Activated CD4-positive, alpha-beta T cell treated with anti-CD3 and anti-CD28 coated beads for 36 hours (primary cell): ENCODE measurements at regions not wholly inside any gene's neighbourhood (a gene's known extent, or its start where the extent isn't known, plus 50 kb on each side); places are given as distances from the start of the nearest gene placed in this dataset.

Source experiments
- ATAC-seq: fragments of 200-7000 bp; cut with Tn5 transposase; one replicate; pipeline ENCODE4 v1.10.0; 2021; ENCODE audit warnings: mild to moderate bottlenecking, moderate library complexity
- CTCF ChIA-PET: fragments of 350-600 bp; sonication (Branson Sonifier 250); formaldehyde crosslinking; loops from one replicate; lab custom pipeline; 2021; ENCODE audit warnings: antibody characterized with exemption; lab: Charles Lee
- POLR2A ChIA-PET: fragments of 350-600 bp; sonication (Branson Sonifier 250); formaldehyde crosslinking; loops from one replicate; lab custom pipeline; 2021; ENCODE audit warnings: antibody characterized with exemption, inconsistent platforms; lab: Charles Lee
- DNase-seq: peaks from one replicate; pipeline ENCODE4 v3.0.0-alpha.2; 2020
- H3K27ac Mint-ChIP-seq: one replicate; pipeline ENCODE4 v1.8.0; 2021; ENCODE audit warnings: mixed read lengths
- H3K27me3 Mint-ChIP-seq: one replicate; pipeline ENCODE4 v1.8.0; 2021; ENCODE audit warnings: mixed read lengths
- H3K36me3 Mint-ChIP-seq: one replicate; pipeline ENCODE4 v1.8.0; 2021; ENCODE audit warnings: low read depth, mixed read lengths
- H3K4me1 Mint-ChIP-seq: one replicate; pipeline ENCODE4 v1.8.0; 2021; ENCODE audit warnings: mixed read lengths
- H3K4me3 Mint-ChIP-seq: one replicate; pipeline ENCODE4 v1.8.0; 2021; ENCODE audit warnings: mild to moderate bottlenecking, moderate library complexity, mixed read lengths
- H3K9me3 Mint-ChIP-seq: one replicate; pipeline ENCODE4 v1.8.0; 2021; ENCODE audit warnings: low read depth, mixed read lengths
- intact Hi-C, 2 experiments: fragments of 100-400 bp; cut with DNase I in 1 of 2; cut with micrococcal nuclease in 1 of 2; formaldehyde crosslinking; loops; one replicate each; pipeline versions ENCODE4 v1.14.2 to v1.15.1; 2022 to 2024; cut with DNase I, micrococcal nuclease

DNA sequence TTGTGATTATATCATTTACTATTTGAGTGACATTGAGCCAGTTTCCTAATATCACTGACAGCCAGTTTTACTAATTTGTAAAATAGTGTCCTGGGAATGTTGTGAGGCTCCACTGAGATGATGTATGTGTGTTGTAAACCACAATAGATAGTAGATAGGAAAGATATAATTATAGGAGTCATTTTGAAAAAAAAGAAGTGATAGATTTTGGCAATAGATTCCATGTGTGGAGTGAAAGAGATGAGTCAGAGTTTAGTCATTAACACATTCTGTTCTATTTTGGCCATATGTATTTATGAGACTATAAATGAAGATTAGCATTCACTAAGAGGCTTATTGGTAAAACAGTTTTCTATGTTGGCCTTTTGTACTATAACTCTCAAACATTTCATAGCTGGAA is 388.2 kb downstream of the FAM170A start:
- DNase-seq (no peak), ATAC-seq (no peak)
- intact Hi-C loops: no loop called here
- no peaks in the 10 kb centered on the region for H3K36me3 Mint-ChIP-seq
- no peaks in the 10 kb centered on the region for H3K4me1 Mint-ChIP-seq
- POLR2A ChIA-PET: no interaction called here
- no peak overlapping the region for H3K4me3 Mint-ChIP-seq
- H3K27ac Mint-ChIP-seq: no peak overlapping the region
- no peaks in the 10 kb centered on the region for H3K27me3 Mint-ChIP-seq
- CTCF ChIA-PET: interaction anchor here (0.7 to 1.3 kb wide), 2 partner anchors 8 to 12 kb away, joined by 3 read pairs; no protein-coding TSS in a partner anchor
- no peaks in the 10 kb centered on the region for H3K9me3 Mint-ChIP-seq

DNA sequence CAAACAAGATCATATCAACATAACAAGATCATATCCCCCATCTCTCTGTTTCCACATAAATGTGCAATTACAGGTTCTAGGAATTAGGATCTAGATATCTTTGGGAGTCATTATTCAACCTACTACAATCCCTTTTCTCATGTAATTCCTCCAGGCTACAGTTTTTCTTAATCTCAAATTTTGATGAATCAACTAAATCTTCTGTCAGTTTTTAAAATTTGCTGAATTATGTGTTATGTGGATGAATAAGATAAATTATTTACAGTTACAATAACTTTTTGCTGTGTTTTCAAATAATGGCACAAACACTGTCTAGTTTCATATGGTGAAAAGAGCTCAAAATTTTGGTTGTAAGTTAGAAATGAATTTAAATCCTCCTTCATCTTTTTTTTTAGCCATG is 405.8 kb downstream of the FAM170A start:
- Mint-ChIP-seq H3K4me1 (no peaks in the 10 kb centered on the region), H3K9me3 (no peaks in the 10 kb centered on the region), H3K27ac (no peak overlapping the region), H3K36me3 (no peaks in the 10 kb centered on the region), H3K27me3 (peaks cover 2% of the 10 kb centered on the region), H3K4me3 (no peak overlapping the region)
- CTCF ChIA-PET: no interaction called here
- ATAC-seq (no peak), DNase-seq (no peak)
- intact Hi-C loops: no loop called here
- POLR2A ChIA-PET: no interaction called here

- POLR2A ChIA-PET: no interaction called here
- H3K36me3 Mint-ChIP-seq: no peaks in the 10 kb centered on the region
- no peaks in the 10 kb centered on the region for H3K9me3 Mint-ChIP-seq
- DNase-seq (no peak), ATAC-seq (no peak)
- H3K27ac Mint-ChIP-seq: no peak overlapping the region
- H3K27me3 Mint-ChIP-seq: peaks cover 2% of the 10 kb centered on the region
- H3K4me1 Mint-ChIP-seq: no peaks in the 10 kb centered on the region
- intact Hi-C loops: no loop called here
- H3K4me3 Mint-ChIP-seq: no peak overlapping the region
- CTCF ChIA-PET: no interaction called here
Observed at GRCh38 chr5:120035815-120036577, 406.6 kb downstream of the FAM170A start.

GRCh38 chr5:120037451-120037850 is 408.1 kb downstream of the FAM170A start:
- no peaks in the 10 kb centered on the region for H3K9me3 Mint-ChIP-seq
- DNase-seq (no peak), ATAC-seq (no peak)
- H3K36me3 Mint-ChIP-seq: no peaks in the 10 kb centered on the region
- no peaks in the 10 kb centered on the region for H3K4me1 Mint-ChIP-seq
- POLR2A ChIA-PET: no interaction called here
- CTCF ChIA-PET: no interaction called here
- H3K27me3 Mint-ChIP-seq: peaks cover 2% of the 10 kb centered on the region
- H3K27ac Mint-ChIP-seq: no peak overlapping the region
- no peak overlapping the region for H3K4me3 Mint-ChIP-seq
- intact Hi-C loops: no loop called here

DNA sequence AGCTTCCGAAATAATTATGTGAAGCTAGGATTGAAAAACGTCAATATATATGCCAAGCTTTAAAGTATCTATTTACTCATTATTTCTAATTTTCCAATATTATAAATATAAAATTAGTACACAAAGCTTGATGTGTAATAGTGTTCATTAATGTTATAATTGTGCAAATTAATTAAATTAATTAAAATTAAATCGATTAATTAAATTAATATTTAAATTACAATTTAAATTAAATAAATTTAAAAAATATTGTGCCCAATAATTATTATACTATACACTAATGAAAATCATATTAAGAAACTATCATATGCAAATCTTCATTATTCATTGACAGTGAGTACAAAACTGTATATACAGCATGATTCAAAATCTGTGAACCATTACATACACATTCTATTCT is 409.8 kb downstream of the FAM170A start:
- intact Hi-C loops: no loop called here
- H3K9me3 Mint-ChIP-seq: no peaks in the 10 kb centered on the region
- no peaks in the 10 kb centered on the region for H3K4me1 Mint-ChIP-seq
- H3K36me3 Mint-ChIP-seq: no peaks in the 10 kb centered on the region
- CTCF ChIA-PET: no interaction called here
- no peak overlapping the region for H3K4me3 Mint-ChIP-seq
- no peak for DNase-seq
- no peak for ATAC-seq
- H3K27ac Mint-ChIP-seq: no peak overlapping the region
- POLR2A ChIA-PET: no interaction called here
- H3K27me3 Mint-ChIP-seq: peaks cover 2% of the 10 kb centered on the region

GRCh38 chr5:120043431-120043830 is 414.1 kb downstream of the FAM170A start:
- CTCF ChIA-PET: no interaction called here
- no peak for DNase-seq
- POLR2A ChIA-PET: no interaction called here

DNA sequence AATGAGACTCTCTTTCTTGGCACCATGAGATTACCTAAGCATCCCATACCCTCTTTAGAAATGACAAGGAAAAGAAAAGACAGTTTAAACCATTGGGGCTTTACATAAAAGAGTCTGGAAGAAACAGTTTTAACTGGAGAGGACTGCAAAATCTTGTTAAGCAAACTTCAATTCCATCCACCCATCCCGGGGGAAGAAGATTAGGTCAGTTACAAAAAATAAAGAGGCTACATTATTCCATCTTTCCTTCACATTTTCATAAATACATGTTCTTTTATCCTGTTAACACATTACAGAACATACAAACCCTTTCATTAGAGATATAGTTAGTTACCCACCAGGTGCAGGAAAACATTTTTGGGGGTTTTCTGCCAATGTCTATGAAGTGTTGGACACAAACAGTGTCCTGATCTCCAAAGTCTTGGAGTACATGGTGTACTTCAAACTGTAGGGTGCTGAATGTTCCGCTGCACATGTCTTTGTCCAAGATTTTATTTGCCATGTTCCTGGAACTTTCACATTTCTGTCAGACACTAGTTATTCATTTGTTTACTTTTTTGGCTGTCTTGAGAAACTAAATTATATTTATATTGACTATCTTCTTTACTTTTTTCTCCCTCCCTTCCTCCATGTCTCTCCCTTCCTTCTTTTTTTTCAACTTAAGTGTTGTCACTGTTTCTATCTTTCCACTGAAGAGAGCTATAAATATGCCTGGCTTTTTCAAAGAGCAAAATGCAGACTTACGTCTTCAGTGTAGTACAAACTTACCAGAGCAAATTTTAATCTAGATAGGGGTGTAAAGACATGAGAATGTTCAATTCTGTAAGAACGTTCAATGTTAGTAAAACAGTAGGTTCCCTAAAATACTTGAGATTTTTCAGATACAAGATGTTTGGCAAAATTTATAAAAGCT is 410.9 kb upstream of the PRR16 start:
- ChIA-PET CTCF (no interaction called here), POLR2A (no interaction called here)
- no peak for ATAC-seq
- DNase-seq: no peak
- Mint-ChIP-seq H3K9me3 (no peaks in the 10 kb centered on the region), H3K27ac (no peak overlapping the region), H3K27me3 (no peaks in the 10 kb centered on the region), H3K36me3 (no peaks in the 10 kb centered on the region), H3K4me3 (no peak overlapping the region), H3K4me1 (no peaks in the 10 kb centered on the region)
- intact Hi-C loops: no loop called here

More at GRCh38 chr5:120043431-120043830, 414.1 kb downstream of the FAM170A start:
- Mint-ChIP-seq H3K4me1 (no peaks in the 10 kb centered on the region), H3K27ac (no peak overlapping the region), H3K4me3 (no peak overlapping the region), H3K9me3 (no peaks in the 10 kb centered on the region), H3K36me3 (no peaks in the 10 kb centered on the region), H3K27me3 (peaks cover 2% of the 10 kb centered on the region)
- intact Hi-C loops: no loop called here
- ATAC-seq: no peak

DNA sequence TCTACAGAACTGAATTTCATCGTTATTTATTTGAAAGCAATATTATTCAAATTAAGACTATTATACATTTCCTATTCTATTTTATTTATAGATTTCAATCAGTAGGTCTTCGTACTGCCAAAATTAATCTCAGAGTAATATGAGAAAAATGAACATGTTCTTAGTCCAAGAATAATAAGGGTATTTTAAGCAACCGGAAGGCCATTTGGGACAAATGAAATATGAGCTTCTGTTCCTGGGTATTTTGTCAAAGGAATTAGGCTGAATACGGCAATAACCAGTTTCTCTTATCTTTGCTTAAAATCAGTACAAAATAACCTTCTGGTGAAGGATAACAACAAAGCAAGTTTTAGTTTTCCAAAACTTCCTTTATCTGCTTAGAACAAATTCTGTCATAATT is 410.3 kb upstream of the PRR16 start:
- CTCF ChIA-PET: no interaction called here
- Mint-ChIP-seq H3K27me3 (no peaks in the 10 kb centered on the region), H3K27ac (no peak overlapping the region), H3K9me3 (no peaks in the 10 kb centered on the region), H3K36me3 (no peaks in the 10 kb centered on the region), H3K4me1 (no peaks in the 10 kb centered on the region), H3K4me3 (no peak overlapping the region)
- POLR2A ChIA-PET: no interaction called here
- ATAC-seq (no peak), DNase-seq (no peak)
- intact Hi-C loops: no loop called here

- CTCF ChIA-PET: interaction anchor here (0.5 kb wide), 1 partner anchor 1054 kb away, joined by 3 read pairs; no protein-coding TSS in a partner anchor
- Mint-ChIP-seq H3K9me3 (no peaks in the 10 kb centered on the region), H3K4me3 (no peak overlapping the region), H3K27ac (no peak overlapping the region), H3K36me3 (no peaks in the 10 kb centered on the region), H3K27me3 (no peaks in the 10 kb centered on the region), H3K4me1 (no peaks in the 10 kb centered on the region)
- DNase-seq (no peak), ATAC-seq (no peak)
- POLR2A ChIA-PET: no interaction called here
- intact Hi-C loops: no loop called here
Observed at GRCh38 chr5:120055858-120056257, 408.2 kb upstream of the PRR16 start.

DNA sequence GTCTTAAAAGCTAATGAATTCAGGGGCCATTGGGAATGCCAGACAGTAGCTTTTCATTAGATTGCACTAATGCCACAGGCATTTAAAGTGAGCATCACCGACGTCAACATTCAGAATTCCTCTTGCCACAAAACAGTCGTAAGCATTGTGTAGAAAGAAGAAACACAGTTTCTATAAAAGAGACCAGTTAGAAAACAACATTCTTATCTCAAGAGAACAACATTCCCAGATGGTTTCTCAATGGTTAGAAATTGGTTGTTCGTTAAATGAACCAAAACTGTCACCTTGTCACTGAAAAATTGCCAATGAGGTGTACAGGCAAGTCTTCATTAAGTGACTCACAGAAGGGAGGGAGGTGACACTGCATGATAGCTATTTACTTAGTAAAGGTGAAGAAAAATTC is 401.6 kb upstream of the PRR16 start:
- intact Hi-C loops: no loop called here
- Mint-ChIP-seq H3K27me3 (no peaks in the 10 kb centered on the region), H3K9me3 (no peaks in the 10 kb centered on the region), H3K36me3 (no peaks in the 10 kb centered on the region), H3K4me3 (no peak overlapping the region), H3K27ac (no peak overlapping the region), H3K4me1 (no peaks in the 10 kb centered on the region)
- ChIA-PET CTCF (no interaction called here), POLR2A (no interaction called here)
- DNase-seq (no peak), ATAC-seq (no peak)

GRCh38 chr5:120072068-120072761 is 391.9 kb upstream of the PRR16 start:
- POLR2A ChIA-PET: no interaction called here
- ATAC-seq: no peak
- H3K27me3 Mint-ChIP-seq: no peaks in the 10 kb centered on the region
- intact Hi-C loops: no loop called here
- H3K36me3 Mint-ChIP-seq: no peaks in the 10 kb centered on the region
- no peaks in the 10 kb centered on the region for H3K9me3 Mint-ChIP-seq
- H3K4me3 Mint-ChIP-seq: no peak overlapping the region
- CTCF ChIA-PET: no interaction called here
- H3K27ac Mint-ChIP-seq: no peak overlapping the region
- DNase-seq: no peak
- H3K4me1 Mint-ChIP-seq: no peaks in the 10 kb centered on the region
